SW480 (cell line): ENCODE measurements at regions not wholly inside any gene's neighbourhood (a gene's known extent, or its start where the extent isn't known, plus 50 kb on each side); places are given as distances from the start of the nearest gene placed in this dataset.
A peak's percentile ranks its signal among the peaks of the same experiment; 100 is the strongest.
"Not testable (repeated sequence)": the region's sequence is repeated elsewhere in the genome, so short reads cannot be mapped to it uniquely, and the experiment has no call there.

ENCODE experiments used
- DNase-seq: peaks from one replicate; pipeline ENCODE4 v3.0.0-alpha.2; 2016; ENCODE audit warnings: low spot score

DNA sequence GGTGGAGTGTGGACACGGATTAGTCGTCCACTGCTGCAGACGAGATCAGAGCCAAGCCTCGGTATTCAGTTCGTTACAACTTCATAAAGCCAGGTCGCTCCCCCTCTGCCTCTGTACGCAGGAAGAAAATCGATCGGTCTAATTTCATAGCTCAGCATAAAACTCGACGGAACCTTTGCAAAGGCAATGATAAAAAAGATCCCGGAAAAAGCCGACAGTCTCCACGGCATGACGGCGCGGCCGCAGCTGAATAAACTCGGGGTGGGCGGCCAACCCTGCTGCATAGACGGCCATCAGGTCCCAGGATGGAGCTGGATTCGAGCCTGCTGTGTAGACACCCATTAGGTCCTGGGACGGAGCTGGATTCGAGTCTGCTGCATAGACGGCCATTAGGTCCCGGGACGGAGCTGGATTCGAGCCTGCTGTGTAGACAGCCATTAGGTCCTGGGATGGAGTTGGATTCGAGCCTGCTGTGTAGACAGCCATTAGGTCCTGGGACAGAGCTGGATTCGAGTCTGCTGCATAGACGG lies 113.8 kb upstream of the PPP2R3B start:
- DNase-seq: no peak

DNA sequence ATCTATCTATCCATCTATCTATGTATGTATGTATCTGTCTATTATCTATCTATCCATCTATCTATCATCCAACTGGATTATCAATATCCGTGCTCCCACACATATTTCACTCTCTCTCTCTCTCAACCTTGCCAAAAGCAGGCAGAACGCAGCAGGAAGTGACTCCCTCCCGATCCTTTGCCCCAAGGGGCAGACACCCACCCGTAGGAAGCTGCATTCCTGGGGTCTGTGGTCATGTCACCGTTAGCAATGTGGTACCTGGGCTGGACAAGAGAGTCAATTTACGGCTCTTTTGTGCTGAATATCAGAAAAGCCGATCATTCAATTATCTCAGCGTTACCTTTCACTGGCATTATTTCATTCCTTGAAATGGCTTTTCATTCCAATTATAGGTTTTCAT lies 119.6 kb upstream of the PPP2R3B start:
- DNase-seq: no peak

DNA sequence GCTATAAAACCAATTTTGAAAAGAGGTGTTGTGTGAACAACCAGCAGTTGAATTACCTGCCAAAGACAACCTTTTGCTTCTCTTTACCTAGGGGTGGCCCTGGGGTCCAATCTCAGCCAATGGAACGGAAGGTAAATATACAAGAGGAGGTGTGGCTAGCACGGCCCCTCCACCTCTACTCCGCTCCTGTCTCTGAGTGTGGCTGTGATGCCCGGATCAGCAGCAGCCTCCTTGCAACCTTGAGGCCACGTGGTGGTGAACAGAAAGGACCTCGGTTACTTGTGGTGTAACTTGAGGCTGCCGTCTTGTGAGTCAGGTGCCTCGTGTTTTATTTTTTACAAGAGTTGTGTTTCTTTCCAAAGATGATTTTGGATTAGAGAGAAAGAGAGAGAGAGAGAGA lies 121.5 kb upstream of the PPP2R3B start:
- no peak for DNase-seq

DNA sequence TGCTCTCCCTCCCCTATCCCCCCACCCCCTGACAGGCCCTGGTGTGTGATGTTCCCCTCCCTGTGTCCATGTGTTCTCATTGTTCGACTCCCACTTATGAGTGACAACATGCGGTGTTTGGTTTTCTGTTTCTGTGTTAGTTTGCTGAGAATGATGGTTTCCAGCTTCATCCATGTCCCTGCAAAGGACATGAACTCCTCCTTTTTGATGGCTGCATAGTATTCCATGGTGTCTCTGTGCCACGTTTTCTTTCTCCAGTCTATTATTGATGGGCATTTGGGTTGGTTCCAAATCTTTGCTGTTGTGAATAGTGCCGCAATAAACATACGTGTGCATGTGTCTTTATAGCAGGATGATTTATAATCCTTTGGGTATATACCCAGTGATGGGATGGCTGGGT lies 121.8 kb upstream of the SHOX start:
- DNase-seq: not testable (repeated sequence)

GRCh38 chrX:511089-511488 lies 119.5 kb upstream of the SHOX start:
- DNase-seq: not testable (repeated sequence)

- no peak for DNase-seq
These were observed 112.3 kb upstream of the SHOX start for GRCh38 chrX:518319-518718.

DNA sequence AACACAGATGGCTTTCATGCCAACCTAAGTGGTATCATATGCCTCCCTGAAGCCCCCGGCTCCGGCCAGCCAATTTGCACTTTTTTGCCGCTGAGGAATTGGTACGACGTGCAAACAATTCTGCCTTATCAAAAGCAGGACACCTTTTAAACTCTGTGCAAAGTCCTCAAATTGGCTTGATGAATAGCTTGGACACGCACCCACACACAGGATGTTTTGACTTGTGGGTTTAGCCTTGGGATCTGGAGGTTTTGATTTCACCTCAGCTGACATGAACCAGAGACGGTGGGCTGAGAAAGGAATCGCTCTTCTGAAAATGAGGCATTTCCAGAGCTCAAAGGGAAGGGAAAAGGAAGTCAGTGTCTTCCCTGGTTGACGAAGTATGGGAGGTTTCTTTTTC lies 110.8 kb upstream of the SHOX start:
- DNase-seq: no peak

DNA sequence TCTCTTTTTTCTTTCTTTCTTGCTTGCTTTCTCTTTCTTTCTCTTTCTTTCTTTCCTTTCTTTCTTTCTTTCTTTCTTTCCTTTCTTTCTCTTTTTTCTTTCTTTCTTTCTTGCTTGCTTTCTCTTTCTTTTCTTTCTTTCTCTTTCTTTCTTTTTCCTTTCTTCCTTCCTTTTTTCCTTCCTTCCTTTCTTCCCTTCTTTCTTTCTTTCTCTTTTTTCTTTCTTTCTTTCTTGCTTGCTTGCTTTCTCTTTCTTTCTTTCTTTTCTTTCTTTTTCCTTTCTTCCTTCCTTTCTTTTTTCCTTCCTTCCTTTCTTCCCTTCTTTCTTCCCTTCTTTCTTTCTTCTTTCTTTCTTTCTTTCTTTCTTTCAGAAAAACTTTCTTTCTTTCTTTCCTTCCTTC lies 108.1 kb upstream of the SHOX start:
- DNase-seq: no peak

- no peak for DNase-seq
These were observed 105.5 kb upstream of the SHOX start for GRCh38 chrX:525134-525533.

- DNase-seq: peak; percentile 32
These were observed 104.0 kb upstream of the SHOX start for GRCh38 chrX:526295-527224.

DNA sequence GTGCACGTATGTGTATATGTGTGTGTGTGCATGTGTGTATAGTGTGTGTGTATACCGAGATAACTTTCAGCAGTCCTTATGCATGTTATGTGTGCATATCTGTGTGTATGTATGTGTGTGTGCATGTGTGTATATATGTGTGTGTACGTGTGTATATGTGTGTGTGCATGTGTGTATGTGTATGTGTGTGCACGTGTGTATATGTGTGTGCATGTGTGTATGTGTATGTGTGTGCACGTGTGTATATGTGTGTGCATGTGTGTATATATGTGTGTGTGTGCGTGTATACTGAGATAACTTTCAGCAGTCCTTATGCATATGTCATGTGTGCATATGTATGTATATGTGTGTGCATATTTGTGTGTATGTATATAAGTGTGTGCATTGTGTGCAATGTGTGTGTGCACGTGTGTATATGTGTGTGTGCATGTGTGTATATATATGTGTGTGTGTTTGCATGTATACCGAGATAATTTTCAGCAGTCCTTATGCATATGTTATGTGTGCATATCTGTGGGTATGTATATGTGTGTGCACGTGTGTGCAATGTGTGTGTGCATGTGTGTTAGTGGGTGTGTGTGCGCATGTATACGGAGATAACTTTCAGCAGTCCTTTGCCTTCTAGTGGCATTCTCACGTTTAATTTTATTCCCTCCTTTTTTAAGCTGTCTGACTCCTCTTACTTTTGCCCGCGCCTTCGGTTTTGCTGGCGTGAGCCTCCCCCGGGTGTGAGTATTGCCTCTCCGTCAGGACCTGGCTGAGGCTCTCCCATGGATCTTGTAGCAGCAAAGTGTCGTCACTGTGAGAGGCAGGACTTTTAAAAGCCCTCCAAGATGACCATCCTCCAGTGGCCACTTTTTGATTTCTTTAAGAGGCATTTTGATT lies 99.6 kb upstream of the SHOX start:
- DNase-seq: no peak

- no peak for DNase-seq
These were observed 99.0 kb upstream of the SHOX start for GRCh38 chrX:531611-531936.

DNA sequence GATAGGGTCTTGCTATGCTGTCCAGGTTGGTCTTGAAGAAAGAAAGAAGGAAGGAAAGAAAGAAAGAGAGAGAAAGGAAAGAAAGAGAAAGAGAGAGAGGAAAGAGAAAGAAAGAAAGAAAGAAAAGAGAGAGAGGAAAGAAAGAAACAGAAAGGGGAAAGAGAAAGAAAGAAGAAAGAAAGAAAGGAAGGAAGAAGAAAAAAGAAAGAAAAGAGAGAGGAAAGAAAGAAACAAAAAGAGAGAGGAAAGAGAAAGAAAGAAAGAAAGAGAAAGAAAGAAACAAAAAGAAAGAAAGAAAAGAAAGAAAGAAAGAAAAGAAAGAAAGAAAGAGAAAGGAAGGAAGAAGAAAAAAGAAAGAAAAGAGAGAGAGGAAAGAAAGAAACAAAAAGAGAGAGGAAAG lies 95.8 kb upstream of the SHOX start:
- no peak for DNase-seq

- no peak for DNase-seq
These were observed 94.0 kb upstream of the SHOX start for GRCh38 chrX:536616-537015.

DNA sequence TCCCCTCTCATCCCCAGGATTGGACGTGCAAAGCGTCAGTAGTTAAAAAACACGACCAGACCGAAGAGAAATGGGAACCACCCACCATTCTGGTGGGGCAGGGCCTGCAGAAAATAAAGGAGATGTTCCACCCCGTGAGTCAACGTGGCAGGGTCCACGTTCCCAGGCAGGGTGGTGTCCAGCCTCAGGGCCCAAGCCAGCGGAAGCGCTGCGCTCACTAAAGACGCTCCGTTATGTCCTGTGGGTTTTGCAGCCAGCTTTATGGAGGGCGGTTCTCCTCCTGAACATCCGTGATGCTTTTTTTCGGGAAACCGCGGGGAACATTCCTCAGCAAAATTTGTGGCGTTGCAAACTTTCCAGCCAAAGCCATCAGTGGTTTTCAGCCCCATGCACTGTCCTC lies 93.4 kb upstream of the SHOX start:
- DNase-seq: no peak

DNA sequence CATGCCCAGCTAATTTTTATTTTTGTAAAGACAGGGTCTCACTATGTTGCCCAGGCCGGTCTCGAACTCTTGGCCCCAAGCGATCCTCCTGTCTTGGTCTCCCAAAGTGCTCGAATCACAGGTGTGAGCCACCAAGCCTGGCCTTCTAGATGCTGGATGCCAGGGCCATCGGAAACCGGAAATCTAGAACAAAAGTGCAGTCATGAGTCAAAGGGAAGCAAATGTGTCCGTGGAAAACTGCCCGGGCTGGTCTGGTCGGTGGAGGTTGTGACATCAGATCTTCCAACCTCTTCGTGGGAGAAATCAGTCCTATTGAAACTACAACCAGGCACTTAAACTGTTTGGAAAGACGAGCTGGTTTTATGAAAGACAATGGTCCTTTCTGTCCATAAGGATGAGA lies 92.3 kb upstream of the SHOX start:
- DNase-seq: peak; percentile 8

- not testable (repeated sequence) for DNase-seq
These were observed 89.6 kb upstream of the SHOX start for GRCh38 chrX:541006-541405.

GRCh38 chrX:542179-542578 lies 88.4 kb upstream of the SHOX start:
- DNase-seq: no peak

DNA sequence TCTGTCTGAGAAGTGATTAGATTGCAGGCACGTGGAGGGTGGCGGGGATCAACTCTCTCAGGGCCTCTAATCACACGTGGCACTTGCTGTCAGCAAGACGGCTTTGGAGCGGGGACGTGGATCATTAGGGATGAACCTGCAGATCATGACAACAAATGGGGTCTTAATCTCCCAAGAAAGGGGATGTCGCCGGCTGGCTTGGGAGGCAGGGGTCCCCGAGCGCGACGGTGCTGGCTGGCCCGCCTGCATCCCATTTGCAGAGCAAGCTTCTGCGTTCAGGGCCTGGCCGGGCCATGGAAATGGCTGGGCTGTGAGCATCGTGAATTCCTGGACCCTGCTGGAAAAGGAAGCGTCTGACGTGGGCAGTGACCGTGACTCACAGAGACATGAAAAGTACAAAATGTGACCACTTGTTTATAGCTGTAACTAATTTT lies 85.1 kb upstream of the SHOX start:
- no peak for DNase-seq

DNA sequence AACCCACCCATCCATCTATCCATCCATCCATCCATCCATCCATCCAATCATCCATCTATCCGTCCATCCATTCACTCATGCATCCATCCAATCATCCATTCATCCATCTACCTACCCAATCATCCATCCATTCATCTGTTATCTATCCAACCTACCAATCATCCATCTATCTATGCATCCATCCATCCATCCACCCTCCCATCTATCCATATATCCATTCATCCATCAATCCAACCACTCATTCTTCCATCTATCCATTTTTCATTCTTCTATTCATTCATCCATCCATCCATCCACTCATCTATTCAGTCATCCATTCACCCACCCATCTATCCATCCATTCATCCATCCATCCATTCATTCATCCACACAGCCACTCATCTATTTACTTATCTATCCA lies 80.1 kb upstream of the SHOX start:
- no peak for DNase-seq

DNA sequence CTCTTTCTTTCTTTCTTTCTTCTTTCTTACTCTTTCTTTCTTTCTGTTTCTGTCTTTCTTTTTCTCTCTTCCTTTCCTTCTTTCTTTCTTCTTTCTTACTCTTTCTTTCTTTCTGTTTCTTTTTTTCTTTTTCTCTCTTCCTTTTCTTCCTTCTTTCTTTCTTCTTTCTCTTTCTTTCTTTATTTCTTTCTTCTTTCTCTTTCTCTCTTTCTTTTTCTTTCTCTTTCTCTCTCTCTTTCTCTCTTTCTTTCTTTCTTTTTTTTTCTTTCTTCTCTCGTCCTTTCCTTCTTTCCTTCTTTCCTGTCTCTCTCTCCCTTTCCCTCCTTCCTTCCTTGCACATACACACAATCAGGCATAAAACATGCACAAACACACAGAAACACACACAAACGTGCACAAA lies 79.3 kb upstream of the SHOX start:
- no peak for DNase-seq

- DNase-seq: no peak
These were observed 78.1 kb upstream of the SHOX start for GRCh38 chrX:552496-552895.

- no peak for DNase-seq
These were observed 76.3 kb upstream of the SHOX start for GRCh38 chrX:554271-554670.
